ENCODE measurements at regions not wholly inside any gene's neighbourhood (a gene's known extent, or its start where the extent isn't known, plus 50 kb on each side); places are given as distances from the start of the nearest gene placed in this dataset.

DNA sequence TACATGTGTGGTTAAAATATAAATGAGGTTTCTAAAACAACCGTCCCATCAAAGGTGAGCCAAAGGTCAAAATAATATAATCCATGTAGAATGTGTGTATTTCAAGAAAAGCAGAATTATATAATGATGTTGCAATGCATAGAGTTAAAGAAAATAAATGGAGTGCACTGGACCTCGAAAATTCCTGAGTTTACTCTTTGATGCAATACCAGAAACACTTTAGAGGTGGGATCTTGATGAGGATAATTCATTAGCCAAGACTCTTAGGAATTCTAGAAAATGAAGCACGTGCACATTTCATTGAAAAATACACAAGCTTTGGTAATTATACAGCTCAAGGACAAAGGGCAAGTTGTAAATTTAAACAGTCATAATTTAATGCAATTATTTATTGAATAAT is 508.9 kb upstream of the ARGLU1 start:
- WGBS, 2 experiments (ENCODE audit: insufficient coverage in 2 of 2) = 100% methylated on average over 1 of the region's 3 CpGs; no CpG with 5 or more reads in 1 of the 2 experiments
- Histone ChIP-seq H3K4me1 (ENCODE audit: control insufficient read depth, insufficient read depth, low read length, poor library complexity, severe bottlenecking) (no peaks in the 10 kb centered on the region), H3K27ac (ENCODE audit: low read depth, low read length, severe bottlenecking) (no peak overlapping the region), H3K36me3 (ENCODE audit: control insufficient read depth, insufficient read depth, low read length) (no peaks in the 10 kb centered on the region), H3K4me3 (ENCODE audit: extremely low read depth, insufficient read depth, low read length, poor library complexity, severe bottlenecking) (no peak overlapping the region), H3K9me3 (ENCODE audit: control insufficient read depth, low read length) (no peaks in the 10 kb centered on the region)

DNA sequence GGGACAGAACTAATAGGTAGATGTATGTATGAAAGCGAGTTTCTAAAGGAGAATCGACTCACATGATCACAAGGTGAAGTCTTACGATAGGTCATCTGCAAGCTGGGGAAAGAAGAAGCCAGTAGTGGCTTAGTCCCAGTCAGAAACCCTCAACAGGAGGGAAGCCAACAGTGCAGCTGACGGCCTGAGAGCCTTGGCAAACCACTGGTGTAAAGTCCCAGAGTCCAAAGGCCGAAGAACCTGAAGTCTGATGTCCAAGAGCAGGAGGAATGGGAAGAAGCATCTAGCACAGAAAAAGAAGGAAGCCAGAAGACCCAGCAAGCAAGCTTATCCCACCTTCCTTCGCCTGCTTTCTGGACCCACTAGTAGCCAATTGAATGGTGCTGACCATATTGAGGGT is 507.6 kb upstream of the ARGLU1 start:
- Histone ChIP-seq H3K4me3 (ENCODE audit: extremely low read depth, insufficient read depth, low read length, poor library complexity, severe bottlenecking) (no peak overlapping the region), H3K36me3 (ENCODE audit: control insufficient read depth, insufficient read depth, low read length) (no peaks in the 10 kb centered on the region), H3K27ac (ENCODE audit: low read depth, low read length, severe bottlenecking) (no peak overlapping the region), H3K4me1 (ENCODE audit: control insufficient read depth, insufficient read depth, low read length, poor library complexity, severe bottlenecking) (no peaks in the 10 kb centered on the region), H3K9me3 (ENCODE audit: control insufficient read depth, low read length) (no peaks in the 10 kb centered on the region)
- 83% methylated on average over 5 of the region's 6 CpGs for WGBS, 2 experiments (ENCODE audit: insufficient coverage in 2 of 2)

DNA sequence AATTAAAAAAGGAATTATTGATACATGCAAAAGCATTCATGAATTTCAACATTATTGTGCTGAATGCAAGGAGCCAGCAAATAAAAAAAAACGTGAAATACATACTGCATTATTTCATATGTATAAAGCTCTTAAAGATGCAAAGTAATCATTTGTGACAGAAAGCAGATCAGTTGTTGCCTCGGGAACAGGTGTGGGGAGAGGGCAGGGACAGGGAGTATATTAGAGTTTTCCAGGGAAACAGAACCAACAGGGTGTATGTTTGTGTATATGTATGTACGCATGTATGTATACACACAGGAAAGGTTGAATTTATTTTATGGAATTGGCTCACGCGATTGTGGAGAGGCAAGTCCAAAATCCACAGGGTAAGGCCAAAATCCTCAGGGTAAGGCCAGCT is 502.9 kb upstream of the ARGLU1 start:
- Histone ChIP-seq H3K4me1 (ENCODE audit: control insufficient read depth, insufficient read depth, low read length, poor library complexity, severe bottlenecking) (peaks cover 4% of the 10 kb centered on the region), H3K9me3 (ENCODE audit: control insufficient read depth, low read length) (no peaks in the 10 kb centered on the region), H3K4me3 (ENCODE audit: extremely low read depth, insufficient read depth, low read length, poor library complexity, severe bottlenecking) (no peak overlapping the region), H3K36me3 (ENCODE audit: control insufficient read depth, insufficient read depth, low read length) (no peaks in the 10 kb centered on the region), H3K27ac (ENCODE audit: low read depth, low read length, severe bottlenecking) (no peak overlapping the region)
- WGBS, 2 experiments (ENCODE audit: insufficient coverage in 2 of 2) = 97 to 100% methylated on average over 3 of the region's 5 CpGs

DNA sequence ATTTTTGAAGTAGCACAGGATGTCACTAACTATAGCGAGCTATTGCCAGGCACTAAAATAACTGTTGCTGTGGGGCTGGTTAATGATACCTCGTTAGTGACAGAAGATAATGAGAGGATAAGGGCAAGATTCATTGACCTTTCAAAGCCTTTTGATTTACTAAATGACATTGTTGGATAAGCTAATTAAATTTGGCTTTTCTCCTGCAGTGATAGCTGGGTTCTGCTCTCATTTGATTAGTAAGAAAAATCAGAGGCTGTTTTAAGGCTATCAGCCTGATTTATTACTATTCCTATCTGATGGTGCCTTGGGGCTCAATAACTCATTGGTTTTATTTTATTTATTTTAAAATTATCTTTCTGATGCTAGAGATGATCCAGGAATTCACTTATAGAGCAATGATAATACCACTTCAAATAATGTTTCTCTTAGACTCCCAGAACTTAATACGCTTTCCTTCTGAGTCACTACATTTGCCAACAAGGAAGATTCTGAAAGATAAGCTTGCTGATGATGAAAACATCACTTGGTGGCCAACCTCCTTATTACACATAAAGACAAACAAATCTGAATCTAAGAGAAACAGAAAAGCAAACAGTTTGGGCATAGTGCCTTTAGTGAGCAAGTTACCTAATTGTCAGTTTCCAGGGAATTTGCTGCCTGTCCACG is 501.3 kb upstream of the ARGLU1 start:
- 64 to 75% methylated on average over 2 to 3 of the region's 4 CpGs for WGBS, 2 experiments (ENCODE audit: insufficient coverage in 2 of 2)
- no peak overlapping the region for H3K4me3 ChIP-seq (ENCODE audit: extremely low read depth, insufficient read depth, low read length, poor library complexity, severe bottlenecking)
- no peaks in the 10 kb centered on the region for H3K9me3 ChIP-seq (ENCODE audit: control insufficient read depth, low read length)
- H3K27ac ChIP-seq (ENCODE audit: low read depth, low read length, severe bottlenecking) = no peak overlapping the region
- H3K4me1 ChIP-seq (ENCODE audit: control insufficient read depth, insufficient read depth, low read length, poor library complexity, severe bottlenecking) = peaks cover 4% of the 10 kb centered on the region
- no peaks in the 10 kb centered on the region for H3K36me3 ChIP-seq (ENCODE audit: control insufficient read depth, insufficient read depth, low read length)

DNA sequence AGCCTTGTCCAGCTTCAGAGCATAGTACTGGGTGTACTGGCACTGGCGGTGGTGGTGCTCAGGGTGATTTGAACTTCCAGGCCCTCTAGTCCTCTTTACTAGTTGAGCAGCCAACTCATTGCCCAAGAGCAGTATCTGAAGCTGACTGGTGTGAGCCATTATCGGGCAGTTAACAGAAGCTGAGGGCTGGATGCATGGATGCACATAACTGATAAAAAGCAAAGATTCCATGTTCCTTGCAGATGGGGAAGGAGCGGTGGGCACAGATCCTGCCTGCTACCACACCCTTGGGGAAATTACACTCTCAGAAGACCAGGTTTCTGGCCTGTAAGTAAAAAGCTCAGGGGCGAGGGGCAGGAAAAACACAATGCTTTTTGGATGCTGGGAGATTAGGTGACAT is 499.4 kb upstream of the ARGLU1 start:
- H3K9me3 ChIP-seq (ENCODE audit: control insufficient read depth, low read length) = no peaks in the 10 kb centered on the region
- no peak overlapping the region for H3K27ac ChIP-seq (ENCODE audit: low read depth, low read length, severe bottlenecking)
- no peaks in the 10 kb centered on the region for H3K36me3 ChIP-seq (ENCODE audit: control insufficient read depth, insufficient read depth, low read length)
- 93 to 100% methylated on average over 2 to 3 of the region's 4 CpGs for WGBS, 2 experiments (ENCODE audit: insufficient coverage in 2 of 2)
- peaks cover 4% of the 10 kb centered on the region for H3K4me1 ChIP-seq (ENCODE audit: control insufficient read depth, insufficient read depth, low read length, poor library complexity, severe bottlenecking)
- H3K4me3 ChIP-seq (ENCODE audit: extremely low read depth, insufficient read depth, low read length, poor library complexity, severe bottlenecking) = no peak overlapping the region

DNA sequence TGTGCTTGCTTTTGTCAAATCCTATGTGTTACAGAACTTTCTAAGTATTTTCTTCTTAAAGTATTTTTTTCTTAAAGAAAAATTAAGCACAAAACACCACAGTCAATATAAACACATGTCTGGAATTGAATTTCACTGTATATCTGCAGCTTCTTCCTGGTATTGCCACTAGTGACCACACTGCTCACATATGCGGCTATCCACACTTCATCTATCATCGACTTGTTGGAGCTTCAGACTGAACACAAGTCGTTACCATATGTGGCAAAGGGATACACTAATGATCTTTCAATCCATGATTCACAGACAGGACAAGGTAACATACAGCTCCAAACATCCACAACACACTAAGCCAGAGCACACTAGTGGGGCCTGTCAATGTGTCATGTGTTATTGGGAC is 498.4 kb upstream of the ARGLU1 start:
- Histone ChIP-seq H3K4me1 (ENCODE audit: control insufficient read depth, insufficient read depth, low read length, poor library complexity, severe bottlenecking) (peaks cover 4% of the 10 kb centered on the region), H3K36me3 (ENCODE audit: control insufficient read depth, insufficient read depth, low read length) (no peaks in the 10 kb centered on the region), H3K4me3 (ENCODE audit: extremely low read depth, insufficient read depth, low read length, poor library complexity, severe bottlenecking) (no peak overlapping the region), H3K27ac (ENCODE audit: low read depth, low read length, severe bottlenecking) (no peak overlapping the region), H3K9me3 (ENCODE audit: control insufficient read depth, low read length) (no peaks in the 10 kb centered on the region)
- WGBS, 2 experiments (ENCODE audit: insufficient coverage in 2 of 2) = 89 to 100% methylated on average over 1 to 3 of the region's 3 CpGs

DNA sequence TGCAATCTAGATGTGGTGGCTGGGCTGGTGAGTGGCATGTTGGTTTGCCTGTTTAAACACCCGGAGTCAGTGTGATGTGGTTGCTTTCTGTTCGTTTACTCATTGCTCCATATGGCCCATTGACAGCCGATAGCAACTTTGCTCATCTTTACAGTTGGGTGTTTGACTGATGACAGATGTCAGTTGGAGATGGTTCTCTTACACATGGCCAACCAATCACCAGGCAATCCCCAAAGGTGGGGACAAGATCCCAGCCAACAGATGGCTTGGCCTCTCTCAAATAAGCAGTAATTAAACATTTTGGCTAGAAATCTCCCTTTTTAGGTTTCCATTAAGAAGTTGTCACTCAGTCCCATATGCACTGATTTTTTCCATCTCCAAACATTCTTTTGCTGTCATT is 497.1 kb upstream of the ARGLU1 start:
- no CpG with 5 or more reads among the region's 3 CpGs for WGBS, 2 experiments (ENCODE audit: insufficient coverage in 2 of 2)
- H3K4me1 ChIP-seq (ENCODE audit: control insufficient read depth, insufficient read depth, low read length, poor library complexity, severe bottlenecking) = peaks cover 4% of the 10 kb centered on the region
- no peak overlapping the region for H3K27ac ChIP-seq (ENCODE audit: low read depth, low read length, severe bottlenecking)
- no peak overlapping the region for H3K4me3 ChIP-seq (ENCODE audit: extremely low read depth, insufficient read depth, low read length, poor library complexity, severe bottlenecking)
- H3K9me3 ChIP-seq (ENCODE audit: control insufficient read depth, low read length) = no peaks in the 10 kb centered on the region
- no peaks in the 10 kb centered on the region for H3K36me3 ChIP-seq (ENCODE audit: control insufficient read depth, insufficient read depth, low read length)

DNA sequence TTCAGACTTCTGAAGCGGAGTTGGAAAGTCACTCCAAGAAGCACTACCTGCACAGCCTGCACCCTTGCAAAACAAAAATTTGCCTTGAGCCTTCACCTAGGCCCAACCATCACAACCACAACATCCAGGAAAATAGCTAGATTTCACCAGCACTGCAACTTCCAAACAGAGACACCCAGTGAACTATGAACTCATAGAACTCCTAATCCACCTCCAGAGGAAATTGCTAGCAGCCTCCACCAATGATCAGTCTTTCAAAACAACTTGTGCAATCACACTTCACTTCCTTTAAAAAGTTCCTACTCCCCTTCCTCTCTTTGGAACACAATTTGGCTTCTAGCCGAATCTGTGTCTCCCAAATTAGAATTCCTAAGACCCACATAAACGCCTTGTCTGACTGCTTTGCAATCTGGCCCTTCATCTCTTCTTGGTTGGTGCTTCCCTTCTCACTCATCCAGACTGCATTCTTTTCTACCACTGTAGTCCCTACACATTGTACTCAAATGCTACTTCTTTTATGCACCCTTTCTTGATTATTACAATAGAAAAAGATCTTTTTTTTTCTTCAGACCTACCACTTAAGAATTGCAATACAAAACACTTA is 489.2 kb upstream of the ARGLU1 start:
- 85 to 91% methylated on average over 2 to 3 of the region's 3 CpGs for WGBS, 2 experiments (ENCODE audit: insufficient coverage in 2 of 2)
- Histone ChIP-seq H3K27ac (ENCODE audit: low read depth, low read length, severe bottlenecking) (no peak overlapping the region), H3K9me3 (ENCODE audit: control insufficient read depth, low read length) (no peaks in the 10 kb centered on the region), H3K4me3 (ENCODE audit: extremely low read depth, insufficient read depth, low read length, poor library complexity, severe bottlenecking) (no peak overlapping the region), H3K36me3 (ENCODE audit: control insufficient read depth, insufficient read depth, low read length) (no peaks in the 10 kb centered on the region), H3K4me1 (ENCODE audit: control insufficient read depth, insufficient read depth, low read length, poor library complexity, severe bottlenecking) (peaks cover 4% of the 10 kb centered on the region)

DNA sequence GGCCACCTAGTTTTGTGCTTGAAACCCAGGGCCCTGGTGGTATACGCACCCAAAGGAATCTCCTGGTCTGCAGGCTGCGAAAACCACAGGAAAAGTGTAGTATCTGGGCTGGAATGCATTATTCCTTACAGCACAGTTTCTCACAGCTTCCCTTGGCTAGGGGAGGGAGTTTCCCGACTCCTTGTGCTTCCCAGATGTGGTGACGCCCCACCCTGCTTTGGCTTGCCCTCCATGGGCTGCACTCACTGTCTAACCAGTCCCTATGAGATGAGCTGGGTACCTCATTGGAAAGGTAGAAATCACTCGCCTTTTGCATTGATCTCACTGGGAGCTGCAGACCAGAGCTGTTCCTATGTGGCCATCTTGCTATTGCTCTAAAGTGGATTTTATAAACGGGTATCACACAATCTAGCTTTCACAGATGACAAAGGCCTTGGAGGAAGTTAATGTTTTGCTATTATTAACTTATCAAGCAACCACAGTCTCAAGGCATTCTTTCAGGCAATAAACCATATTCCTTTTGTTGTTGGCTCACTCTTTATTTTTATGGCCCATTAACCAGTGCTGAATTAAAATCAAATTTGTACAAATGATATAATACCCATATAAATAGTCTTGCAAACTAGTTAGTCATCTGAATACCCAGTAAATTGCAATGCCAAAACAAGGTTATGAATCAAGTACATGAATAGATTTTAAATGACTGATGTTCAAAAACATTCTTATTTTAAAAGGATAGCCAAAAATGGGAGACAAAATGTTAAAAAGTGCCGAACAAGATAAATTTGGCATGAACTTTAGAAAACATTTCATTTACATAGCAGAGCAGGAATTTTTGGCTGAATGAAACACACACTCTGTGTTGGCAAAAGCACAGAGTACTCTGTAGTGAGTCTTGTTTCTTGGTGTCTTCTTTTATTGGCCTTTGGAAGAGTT is 475.4 kb upstream of the ARGLU1 start:
- WGBS, 2 experiments (ENCODE audit: insufficient coverage in 2 of 2) = 86 to 100% methylated on average over 2 to 5 of the region's 7 CpGs
- Histone ChIP-seq H3K4me3 (ENCODE audit: extremely low read depth, insufficient read depth, low read length, poor library complexity, severe bottlenecking) (no peak overlapping the region), H3K9me3 (ENCODE audit: control insufficient read depth, low read length) (no peaks in the 10 kb centered on the region), H3K4me1 (ENCODE audit: control insufficient read depth, insufficient read depth, low read length, poor library complexity, severe bottlenecking) (no peaks in the 10 kb centered on the region), H3K36me3 (ENCODE audit: control insufficient read depth, insufficient read depth, low read length) (no peaks in the 10 kb centered on the region), H3K27ac (ENCODE audit: low read depth, low read length, severe bottlenecking) (no peak overlapping the region)

DNA sequence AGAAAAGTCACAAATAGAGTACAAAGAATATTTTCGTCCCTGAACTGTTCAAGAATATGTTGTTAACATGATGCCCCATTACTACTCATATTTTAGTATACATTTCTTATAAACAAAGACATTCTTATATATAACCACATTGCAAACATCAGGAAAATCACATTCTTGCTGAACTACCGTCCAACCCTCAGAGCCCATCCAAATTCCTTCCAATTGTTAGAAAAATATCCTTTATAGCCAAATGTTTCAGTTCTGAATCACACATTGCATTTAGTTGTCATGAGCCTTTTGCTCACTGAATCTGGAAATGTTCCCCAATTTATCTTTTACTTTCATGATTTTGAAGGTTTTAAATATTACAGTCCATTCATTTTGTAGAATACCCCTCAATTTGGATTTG is 467.8 kb upstream of the ARGLU1 start:
- Histone ChIP-seq H3K27ac (ENCODE audit: low read depth, low read length, severe bottlenecking) (no peak overlapping the region), H3K36me3 (ENCODE audit: control insufficient read depth, insufficient read depth, low read length) (no peaks in the 10 kb centered on the region), H3K9me3 (ENCODE audit: control insufficient read depth, low read length) (no peaks in the 10 kb centered on the region), H3K4me3 (ENCODE audit: extremely low read depth, insufficient read depth, low read length, poor library complexity, severe bottlenecking) (no peak overlapping the region), H3K4me1 (ENCODE audit: control insufficient read depth, insufficient read depth, low read length, poor library complexity, severe bottlenecking) (no peaks in the 10 kb centered on the region)
- 86 to 100% methylated on average over 1 of the region's 2 CpGs for WGBS, 2 experiments (ENCODE audit: insufficient coverage in 2 of 2)

Measured in mesodermal cell (in vitro differentiated cells).